ENCODE measurements at regions not wholly inside any gene's neighbourhood (a gene's known extent, or its start where the extent isn't known, plus 50 kb on each side); places are given as distances from the start of the nearest gene placed in this dataset.

GRCh38 chr6:14642842-14643241 is 525.3 kb downstream of the CD83 start:
- no peak for TF ChIP-seq CTCF (IDR thresholded peaks at IDR 0.05; ENCODE audit: extremely low read depth, insufficient read depth, missing control alignments)
- no peak for DNase-seq (ENCODE audit: low spot score)
- in situ Hi-C loops (cut with MboI; ENCODE audit: low pct_unique_long_range_greater_than_20kb, low sequenced_read_pairs, unreplicated experiment): no loop called here

- in situ Hi-C loops (cut with MboI; ENCODE audit: low pct_unique_long_range_greater_than_20kb, low sequenced_read_pairs, unreplicated experiment): no loop called here
- DNase-seq (ENCODE audit: low spot score): no peak
- no peak for TF ChIP-seq CTCF (IDR thresholded peaks at IDR 0.05; ENCODE audit: extremely low read depth, insufficient read depth, missing control alignments)
Observed at GRCh38 chr6:14644381-14644780, 526.8 kb downstream of the CD83 start.

GRCh38 chr6:14645221-14645620 is 527.6 kb downstream of the CD83 start:
- in situ Hi-C loops (cut with MboI; ENCODE audit: low pct_unique_long_range_greater_than_20kb, low sequenced_read_pairs, unreplicated experiment): no loop called here
- no peak for TF ChIP-seq CTCF (IDR thresholded peaks at IDR 0.05; ENCODE audit: extremely low read depth, insufficient read depth, missing control alignments)
- DNase-seq (ENCODE audit: low spot score): no peak

GRCh38 chr6:14645841-14646240 is 528.3 kb downstream of the CD83 start:
- no peak for TF ChIP-seq CTCF (IDR thresholded peaks at IDR 0.05; ENCODE audit: extremely low read depth, insufficient read depth, missing control alignments)
- in situ Hi-C loops (cut with MboI; ENCODE audit: low pct_unique_long_range_greater_than_20kb, low sequenced_read_pairs, unreplicated experiment): no loop called here

GRCh38 chr6:14646371-14646770 is 528.8 kb downstream of the CD83 start:
- no peak for TF ChIP-seq CTCF (IDR thresholded peaks at IDR 0.05; ENCODE audit: extremely low read depth, insufficient read depth, missing control alignments)
- in situ Hi-C loops (cut with MboI; ENCODE audit: low pct_unique_long_range_greater_than_20kb, low sequenced_read_pairs, unreplicated experiment): no loop called here
- DNase-seq (ENCODE audit: low spot score): no peak

More at GRCh38 chr6:14645841-14646240, 528.3 kb downstream of the CD83 start:
- no peak for DNase-seq (ENCODE audit: low spot score)

- no peak for TF ChIP-seq CTCF (IDR thresholded peaks at IDR 0.05; ENCODE audit: extremely low read depth, insufficient read depth, missing control alignments)
- no peak for DNase-seq (ENCODE audit: low spot score)
- in situ Hi-C loops (cut with MboI; ENCODE audit: low pct_unique_long_range_greater_than_20kb, low sequenced_read_pairs, unreplicated experiment): no loop called here
Observed at GRCh38 chr6:14647357-14647756, 529.8 kb downstream of the CD83 start.

- no peak for DNase-seq (ENCODE audit: low spot score)
- in situ Hi-C loops (cut with MboI; ENCODE audit: low pct_unique_long_range_greater_than_20kb, low sequenced_read_pairs, unreplicated experiment): no loop called here
- TF ChIP-seq CTCF (IDR thresholded peaks at IDR 0.05; ENCODE audit: extremely low read depth, insufficient read depth, missing control alignments): no peak
Observed at GRCh38 chr6:14652536-14652935, 535.0 kb downstream of the CD83 start.

All from GM13977 (cell line).